Liver (tissue), 3 donors: ENCODE measurements at regions not wholly inside any gene's neighbourhood (a gene's known extent, or its start where the extent isn't known, plus 50 kb on each side); places are given as distances from the start of the nearest gene placed in this dataset.

Experiments
- EGR1 ChIP-seq, 2 donors: IDR thresholded peaks; 2 replicates each; pipeline ENCODE4 v1.6.1; 2016 to 2018; ENCODE audit warnings: antibody characterized with exemption in 2 of 2, low read depth in 2 of 2
- FOXA1 ChIP-seq: IDR thresholded peaks from 2 replicates; pipeline ENCODE4 v1.6.1; 2016; ENCODE audit warnings: antibody characterized with exemption
- GABPA ChIP-seq, 2 donors: IDR thresholded peaks in 1 of 2; conservative IDR thresholded peaks in 1 of 2; 2 replicates each; pipeline ENCODE4 v1.6.1; 2016; ENCODE audit warnings: antibody characterized with exemption in 2 of 2, mild to moderate bottlenecking in 1 of 2, moderate library complexity in 1 of 2
- JUND ChIP-seq, 2 donors: IDR thresholded peaks; 2 replicates each; pipeline ENCODE4 v1.6.1; 2016; ENCODE audit warnings: antibody characterized with exemption in 2 of 2
- RAD21 ChIP-seq, 2 donors: IDR thresholded peaks; 2 replicates each; pipeline ENCODE4 v1.6.1; 2016; ENCODE audit warnings: antibody characterized with exemption in 2 of 2, mild to moderate bottlenecking in 2 of 2
- RXRA ChIP-seq, 2 donors: IDR thresholded peaks; 2 replicates each; pipeline ENCODE4 v1.6.1; 2017 to 2018; ENCODE audit warnings: antibody characterized with exemption in 2 of 2, mild to moderate bottlenecking in 1 of 2
- SP1 ChIP-seq: IDR thresholded peaks from 2 replicates; pipeline ENCODE4 v1.6.1; 2018; ENCODE audit warnings: antibody characterized with exemption, mild to moderate bottlenecking
- TAF1 ChIP-seq: conservative IDR thresholded peaks from 2 replicates; pipeline ENCODE4 v1.6.1; 2016; ENCODE audit warnings: antibody characterized with exemption, mild to moderate bottlenecking
- YY1 ChIP-seq: IDR thresholded peaks from 2 replicates; pipeline ENCODE4 v1.6.1; 2016; ENCODE audit warnings: antibody characterized with exemption, mild to moderate bottlenecking
- TF ChIP-seq, protein P1 (sequence below): IDR thresholded peaks from 2 replicates; pipeline ENCODE4 v1.6.1; 2016; ENCODE audit warnings: antibody characterized with exemption, mild to moderate bottlenecking
- TF ChIP-seq, protein P2 (sequence below): fragments of 150-350 bp; IDR thresholded peaks from 2 replicates; pipeline ENCODE4 v1.5.1; 2017; ENCODE audit warnings: improper control_type of control experiment, low read depth, low read length; ENCODE audit not compliant: missing input control
- TF ChIP-seq, protein P3 (sequence below): IDR thresholded peaks from 2 replicates; pipeline ENCODE4 v1.6.1; 2016; ENCODE audit warnings: antibody characterized with exemption
- TF ChIP-seq, protein P4 (sequence below): IDR thresholded peaks from 2 replicates; pipeline ENCODE4 v1.6.1; 2016; ENCODE audit warnings: antibody characterized with exemption
- TF ChIP-seq, protein P5 (sequence below): IDR thresholded peaks from 2 replicates; pipeline ENCODE4 v1.6.1; 2016; ENCODE audit warnings: antibody characterized with exemption
- donor health status: healthy.
- donor health status: healthy.

DNA sequence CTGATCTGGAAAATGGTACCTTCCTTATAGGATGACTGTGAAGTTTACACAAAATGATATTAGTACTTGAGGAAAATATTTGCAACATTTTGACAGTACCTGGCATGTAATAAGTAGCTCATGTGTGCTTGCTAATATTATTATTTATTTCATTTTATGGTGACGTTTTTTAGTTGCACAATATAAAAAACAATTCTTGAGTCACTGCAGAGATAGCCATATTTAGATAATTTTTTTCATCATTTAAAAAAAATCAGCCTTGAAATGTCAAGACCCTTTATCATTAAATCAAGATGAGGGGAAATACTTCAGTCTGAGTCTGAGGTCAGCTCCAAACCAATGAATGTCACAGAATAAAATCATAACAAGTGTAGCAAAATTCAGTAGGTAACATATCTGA, 196.8 kb upstream of the RUNX1 start:
- TF ChIP-seq, protein P1, sequence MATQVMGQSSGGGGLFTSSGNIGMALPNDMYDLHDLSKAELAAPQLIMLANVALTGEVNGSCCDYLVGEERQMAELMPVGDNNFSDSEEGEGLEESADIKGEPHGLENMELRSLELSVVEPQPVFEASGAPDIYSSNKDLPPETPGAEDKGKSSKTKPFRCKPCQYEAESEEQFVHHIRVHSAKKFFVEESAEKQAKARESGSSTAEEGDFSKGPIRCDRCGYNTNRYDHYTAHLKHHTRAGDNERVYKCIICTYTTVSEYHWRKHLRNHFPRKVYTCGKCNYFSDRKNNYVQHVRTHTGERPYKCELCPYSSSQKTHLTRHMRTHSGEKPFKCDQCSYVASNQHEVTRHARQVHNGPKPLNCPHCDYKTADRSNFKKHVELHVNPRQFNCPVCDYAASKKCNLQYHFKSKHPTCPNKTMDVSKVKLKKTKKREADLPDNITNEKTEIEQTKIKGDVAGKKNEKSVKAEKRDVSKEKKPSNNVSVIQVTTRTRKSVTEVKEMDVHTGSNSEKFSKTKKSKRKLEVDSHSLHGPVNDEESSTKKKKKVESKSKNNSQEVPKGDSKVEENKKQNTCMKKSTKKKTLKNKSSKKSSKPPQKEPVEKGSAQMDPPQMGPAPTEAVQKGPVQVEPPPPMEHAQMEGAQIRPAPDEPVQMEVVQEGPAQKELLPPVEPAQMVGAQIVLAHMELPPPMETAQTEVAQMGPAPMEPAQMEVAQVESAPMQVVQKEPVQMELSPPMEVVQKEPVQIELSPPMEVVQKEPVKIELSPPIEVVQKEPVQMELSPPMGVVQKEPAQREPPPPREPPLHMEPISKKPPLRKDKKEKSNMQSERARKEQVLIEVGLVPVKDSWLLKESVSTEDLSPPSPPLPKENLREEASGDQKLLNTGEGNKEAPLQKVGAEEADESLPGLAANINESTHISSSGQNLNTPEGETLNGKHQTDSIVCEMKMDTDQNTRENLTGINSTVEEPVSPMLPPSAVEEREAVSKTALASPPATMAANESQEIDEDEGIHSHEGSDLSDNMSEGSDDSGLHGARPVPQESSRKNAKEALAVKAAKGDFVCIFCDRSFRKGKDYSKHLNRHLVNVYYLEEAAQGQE = no peak
- TF ChIP-seq, protein P2, sequence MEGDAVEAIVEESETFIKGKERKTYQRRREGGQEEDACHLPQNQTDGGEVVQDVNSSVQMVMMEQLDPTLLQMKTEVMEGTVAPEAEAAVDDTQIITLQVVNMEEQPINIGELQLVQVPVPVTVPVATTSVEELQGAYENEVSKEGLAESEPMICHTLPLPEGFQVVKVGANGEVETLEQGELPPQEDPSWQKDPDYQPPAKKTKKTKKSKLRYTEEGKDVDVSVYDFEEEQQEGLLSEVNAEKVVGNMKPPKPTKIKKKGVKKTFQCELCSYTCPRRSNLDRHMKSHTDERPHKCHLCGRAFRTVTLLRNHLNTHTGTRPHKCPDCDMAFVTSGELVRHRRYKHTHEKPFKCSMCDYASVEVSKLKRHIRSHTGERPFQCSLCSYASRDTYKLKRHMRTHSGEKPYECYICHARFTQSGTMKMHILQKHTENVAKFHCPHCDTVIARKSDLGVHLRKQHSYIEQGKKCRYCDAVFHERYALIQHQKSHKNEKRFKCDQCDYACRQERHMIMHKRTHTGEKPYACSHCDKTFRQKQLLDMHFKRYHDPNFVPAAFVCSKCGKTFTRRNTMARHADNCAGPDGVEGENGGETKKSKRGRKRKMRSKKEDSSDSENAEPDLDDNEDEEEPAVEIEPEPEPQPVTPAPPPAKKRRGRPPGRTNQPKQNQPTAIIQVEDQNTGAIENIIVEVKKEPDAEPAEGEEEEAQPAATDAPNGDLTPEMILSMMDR = no peak
- no peak for TF ChIP-seq TAF1
- no peak for TF ChIP-seq EGR1 (IDR thresholded peaks at IDR 0.05; ENCODE audit: low read depth in 2 of 2)
- TF ChIP-seq, protein P3, sequence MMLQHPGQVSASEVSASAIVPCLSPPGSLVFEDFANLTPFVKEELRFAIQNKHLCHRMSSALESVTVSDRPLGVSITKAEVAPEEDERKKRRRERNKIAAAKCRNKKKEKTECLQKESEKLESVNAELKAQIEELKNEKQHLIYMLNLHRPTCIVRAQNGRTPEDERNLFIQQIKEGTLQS = no peak
- TF ChIP-seq, protein P4, sequence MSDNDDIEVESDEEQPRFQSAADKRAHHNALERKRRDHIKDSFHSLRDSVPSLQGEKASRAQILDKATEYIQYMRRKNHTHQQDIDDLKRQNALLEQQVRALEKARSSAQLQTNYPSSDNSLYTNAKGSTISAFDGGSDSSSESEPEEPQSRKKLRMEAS = no peak
- no peak for TF ChIP-seq FOXA1
- TF ChIP-seq RAD21 (IDR thresholded peaks at IDR 0.05) = no peak
- no peak for TF ChIP-seq RXRA (IDR thresholded peaks at IDR 0.05)
- TF ChIP-seq YY1 = no peak
- no peak for TF ChIP-seq SP1
- TF ChIP-seq GABPA (IDR thresholded peaks at IDR 0.05 in 1 of 2, conservative IDR thresholded peaks at IDR 0.05 in 1 of 2) = no peak
- TF ChIP-seq, protein P5, sequence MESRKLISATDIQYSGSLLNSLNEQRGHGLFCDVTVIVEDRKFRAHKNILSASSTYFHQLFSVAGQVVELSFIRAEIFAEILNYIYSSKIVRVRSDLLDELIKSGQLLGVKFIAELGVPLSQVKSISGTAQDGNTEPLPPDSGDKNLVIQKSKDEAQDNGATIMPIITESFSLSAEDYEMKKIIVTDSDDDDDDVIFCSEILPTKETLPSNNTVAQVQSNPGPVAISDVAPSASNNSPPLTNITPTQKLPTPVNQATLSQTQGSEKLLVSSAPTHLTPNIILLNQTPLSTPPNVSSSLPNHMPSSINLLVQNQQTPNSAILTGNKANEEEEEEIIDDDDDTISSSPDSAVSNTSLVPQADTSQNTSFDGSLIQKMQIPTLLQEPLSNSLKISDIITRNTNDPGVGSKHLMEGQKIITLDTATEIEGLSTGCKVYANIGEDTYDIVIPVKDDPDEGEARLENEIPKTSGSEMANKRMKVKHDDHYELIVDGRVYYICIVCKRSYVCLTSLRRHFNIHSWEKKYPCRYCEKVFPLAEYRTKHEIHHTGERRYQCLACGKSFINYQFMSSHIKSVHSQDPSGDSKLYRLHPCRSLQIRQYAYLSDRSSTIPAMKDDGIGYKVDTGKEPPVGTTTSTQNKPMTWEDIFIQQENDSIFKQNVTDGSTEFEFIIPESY = no peak
- no peak for TF ChIP-seq JUND (IDR thresholded peaks at IDR 0.05)
